Right atrium auricular region (tissue), 2 donors: ENCODE measurements at regions not wholly inside any gene's neighbourhood (a gene's known extent, or its start where the extent isn't known, plus 50 kb on each side); places are given as distances from the start of the nearest gene placed in this dataset.

Experiments used
- DNase-seq: peaks from one replicate; pipeline ENCODE4 v3.0.0-alpha.2; 2019; ENCODE audit warnings: low spot score
- H3K27ac ChIP-seq, 2 donors: fragments of 200-600 bp; sonication (generic); 1 replicate in 1 of 2; 2 replicates in 1 of 2; pipeline ENCODE4 v1.5.1; 2016 to 2019
- H3K27me3 ChIP-seq, 2 donors: fragments of 200-600 bp; sonication (generic); one replicate each; pipeline versions ENCODE4 v1.5.1 to v1.6.0; 2017 to 2019
- H3K36me3 ChIP-seq: fragments of 200-600 bp; sonication (generic); one replicate; pipeline ENCODE4 v1.5.1; 2016
- H3K4me1 ChIP-seq, 2 donors: fragments of 200-600 bp; sonication (generic); one replicate each; pipeline versions ENCODE4 v1.5.1 to v1.6.0; 2017 to 2019
- H3K4me3 ChIP-seq, 2 donors: fragments of 200-600 bp; sonication (generic); 1 replicate in 1 of 2; 2 replicates in 1 of 2; pipeline ENCODE4 v1.5.1; 2017 to 2019; ENCODE audit warnings: mild to moderate bottlenecking in 1 of 2, moderate library complexity in 1 of 2
- H3K9me3 ChIP-seq, 2 donors: fragments of 200-600 bp; sonication (generic); one replicate each; pipeline ENCODE4 v1.5.1; 2019
- CTCF ChIP-seq, 2 donors: fragments of 200-600 bp; sonication (generic); IDR thresholded peaks; one replicate each; pipeline ENCODE4 v1.5.1; 2019; ENCODE audit warnings: antibody characterized with exemption in 2 of 2

GRCh38 chr12:14244876-14245669 is 120.4 kb upstream of the ATF7IP start:
- Histone ChIP-seq H3K27ac (no peak overlapping the region), H3K27me3 (no peaks in the 10 kb centered on the region), H3K9me3 (peaks cover 3 to 21% of the 10 kb centered on the region in 2 donors), H3K4me3 (no peak overlapping the region), H3K4me1 (peaks cover 0 to 1% of the 10 kb centered on the region in 2 donors), H3K36me3 (no peaks in the 10 kb centered on the region)
- no peak for TF ChIP-seq CTCF (IDR thresholded peaks at IDR 0.05)
- DNase-seq, result no peak

GRCh38 chr12:14247166-14247565 is 118.3 kb upstream of the ATF7IP start:
- Histone ChIP-seq H3K36me3 (no peaks in the 10 kb centered on the region), H3K4me3 (no peak overlapping the region), H3K9me3 (peaks cover 3 to 20% of the 10 kb centered on the region in 2 donors), H3K27ac (no peak overlapping the region), H3K4me1 (no peaks in the 10 kb centered on the region), H3K27me3 (no peaks in the 10 kb centered on the region)
- no peak for DNase-seq
- TF ChIP-seq CTCF (IDR thresholded peaks at IDR 0.05), result no peak

- H3K4me1 ChIP-seq, result no peaks in the 10 kb centered on the region
- no peak overlapping the region for H3K27ac ChIP-seq
- no peak for DNase-seq
- H3K36me3 ChIP-seq, result no peaks in the 10 kb centered on the region
- H3K27me3 ChIP-seq, result no peaks in the 10 kb centered on the region
- no peak overlapping the region for H3K4me3 ChIP-seq
- H3K9me3 ChIP-seq, result no peaks in the 10 kb centered on the region
- no peak for TF ChIP-seq CTCF (IDR thresholded peaks at IDR 0.05)
These were observed 116.1 kb upstream of the ATF7IP start for GRCh38 chr12:14249368-14249767.

- H3K36me3 ChIP-seq, result no peaks in the 10 kb centered on the region
- H3K9me3 ChIP-seq, result no peaks in the 10 kb centered on the region
- H3K4me1 ChIP-seq, result peaks cover 0 to 20% of the 10 kb centered on the region in 2 donors
- no peak for DNase-seq
- H3K27ac ChIP-seq, result no peak overlapping the region
- no peak overlapping the region for H3K4me3 ChIP-seq
- no peak for TF ChIP-seq CTCF (IDR thresholded peaks at IDR 0.05)
- no peaks in the 10 kb centered on the region for H3K27me3 ChIP-seq
These were observed 112.8 kb upstream of the ATF7IP start for GRCh38 chr12:14252697-14253096.

- DNase-seq, result no peak
- TF ChIP-seq CTCF (IDR thresholded peaks at IDR 0.05), result no peak
- Histone ChIP-seq H3K4me1 (peaks cover 0 to 28% of the 10 kb centered on the region in 2 donors), H3K27ac (no peak overlapping the region), H3K36me3 (no peaks in the 10 kb centered on the region), H3K4me3 (no peak overlapping the region), H3K9me3 (no peaks in the 10 kb centered on the region), H3K27me3 (no peaks in the 10 kb centered on the region)
These were observed 112.0 kb upstream of the ATF7IP start for GRCh38 chr12:14253496-14253895.

- Histone ChIP-seq H3K27me3 (no peaks in the 10 kb centered on the region), H3K4me1 (peaks cover 0 to 38% of the 10 kb centered on the region in 2 donors), H3K9me3 (no peaks in the 10 kb centered on the region), H3K36me3 (no peaks in the 10 kb centered on the region), H3K27ac (no peak overlapping the region), H3K4me3 (no peak overlapping the region)
- TF ChIP-seq CTCF (IDR thresholded peaks at IDR 0.05), result no peak
- DNase-seq, result no peak
These were observed 110.7 kb upstream of the ATF7IP start for GRCh38 chr12:14254781-14255180.
